GM21717 (cell line): ENCODE measurements at regions not wholly inside any gene's neighbourhood (a gene's known extent, or its start where the extent isn't known, plus 50 kb on each side); places are given as distances from the start of the nearest gene placed in this dataset.

ENCODE experiments used
- ATAC-seq: cut with Tn5 transposase; IDR thresholded peaks from one replicate; pipeline ENCODE4 v1.9.1; 2021; ENCODE audit warnings: mild to moderate bottlenecking, moderate library complexity; ENCODE audit not compliant: unreplicated experiment

DNA sequence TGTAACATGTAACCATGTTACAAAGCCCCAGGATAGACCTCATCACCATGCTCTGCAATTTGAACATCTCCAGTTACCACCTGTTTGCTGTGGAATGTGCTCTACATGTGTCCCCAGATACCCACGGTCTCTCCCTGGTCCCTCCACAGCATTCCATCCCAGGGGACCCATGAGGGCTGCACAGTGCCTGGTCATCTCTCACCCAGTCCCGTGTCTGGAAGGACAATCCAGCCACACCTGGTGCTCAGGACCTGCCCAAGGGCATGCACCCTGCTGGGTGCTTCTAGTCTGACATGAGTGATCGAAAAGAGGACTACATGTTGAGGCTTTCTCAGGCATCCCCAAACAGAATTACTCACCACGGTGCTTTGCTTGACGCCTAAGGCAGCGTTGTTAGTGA, 119.6 kb upstream of the ATP10A start:
- ATAC-seq: no peak

DNA sequence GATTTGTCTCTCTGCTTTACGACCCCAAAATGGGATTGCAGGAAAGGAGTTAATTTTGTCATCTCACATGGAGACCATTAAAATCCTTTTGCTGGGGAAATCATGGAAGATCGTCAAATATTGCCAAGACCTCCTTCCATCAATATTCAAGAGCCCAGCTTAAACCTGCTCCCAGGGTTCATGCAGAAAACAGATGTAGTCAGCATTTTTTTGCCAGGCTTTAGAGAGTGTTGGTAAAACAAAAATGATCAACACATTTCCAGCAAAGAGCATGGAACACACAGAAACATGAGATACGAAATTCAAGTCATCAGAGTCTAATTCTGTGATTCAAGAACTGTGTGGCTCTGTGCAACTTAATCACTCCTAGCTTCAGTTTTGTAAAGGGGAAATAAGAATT, 118.0 kb upstream of the ATP10A start:
- ATAC-seq: no peak

DNA sequence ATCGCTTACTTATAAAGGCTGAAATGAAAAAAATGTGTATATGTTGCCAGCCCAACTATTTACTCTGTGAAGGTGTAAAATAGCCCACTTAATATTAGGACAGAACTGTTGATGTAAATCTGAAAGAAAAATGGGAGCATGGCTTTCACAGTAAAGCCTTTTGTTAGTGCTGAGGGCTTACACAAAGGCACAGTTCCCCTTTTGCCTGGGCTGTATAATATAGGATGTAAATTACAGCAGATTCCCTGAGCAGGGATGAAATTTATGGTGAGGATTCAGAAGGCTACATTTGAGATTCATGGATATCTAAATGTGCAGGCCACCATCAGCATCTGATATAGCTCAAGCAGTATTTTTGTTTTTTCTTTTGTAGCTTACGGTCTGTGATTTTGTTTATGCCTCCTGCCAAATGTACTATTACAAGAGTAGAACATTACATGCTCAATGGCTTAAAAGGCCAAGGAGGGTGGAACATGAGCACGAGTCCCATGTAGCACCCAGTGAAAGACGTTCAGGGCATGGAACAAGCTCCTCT, 109.1 kb upstream of the ATP10A start:
- ATAC-seq: no peak

DNA sequence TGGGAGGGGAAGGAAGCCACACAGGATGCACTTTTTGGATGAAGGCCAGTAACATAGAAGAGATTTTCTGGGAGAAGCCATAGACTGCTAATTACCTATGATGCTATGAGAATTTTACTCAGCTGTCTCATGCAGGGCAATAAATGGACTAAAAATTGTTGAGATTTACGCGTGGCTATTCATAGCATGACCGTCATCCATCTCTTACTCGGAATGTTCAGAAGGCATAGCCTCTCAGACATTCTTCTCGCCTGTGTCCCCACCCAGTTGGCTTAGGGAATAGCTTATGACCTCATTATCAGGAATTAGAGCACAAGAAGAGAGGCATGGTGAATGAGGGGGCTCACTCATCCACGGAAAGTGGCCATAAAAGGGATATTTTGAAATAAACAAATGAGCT, 107.9 kb upstream of the ATP10A start:
- no peak for ATAC-seq

DNA sequence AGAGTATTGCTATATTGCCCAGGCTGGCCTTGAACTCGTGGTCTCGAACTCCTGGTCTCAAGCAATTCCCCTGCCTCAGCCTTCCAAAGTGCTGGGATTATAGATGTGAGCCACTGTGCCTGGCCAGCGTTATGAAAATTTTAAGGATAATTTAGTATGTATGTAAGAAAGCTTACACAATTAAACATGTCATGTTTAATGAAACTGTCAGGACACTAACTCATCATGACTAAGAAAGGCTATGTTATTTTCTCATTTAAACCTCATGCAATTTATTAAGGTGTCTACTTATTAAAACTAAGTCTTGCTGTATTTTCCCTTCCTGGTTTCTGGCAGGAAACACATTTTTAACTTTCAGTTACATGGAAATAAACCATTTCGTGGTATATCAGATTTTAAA, 106.8 kb upstream of the ATP10A start:
- ATAC-seq: no peak

DNA sequence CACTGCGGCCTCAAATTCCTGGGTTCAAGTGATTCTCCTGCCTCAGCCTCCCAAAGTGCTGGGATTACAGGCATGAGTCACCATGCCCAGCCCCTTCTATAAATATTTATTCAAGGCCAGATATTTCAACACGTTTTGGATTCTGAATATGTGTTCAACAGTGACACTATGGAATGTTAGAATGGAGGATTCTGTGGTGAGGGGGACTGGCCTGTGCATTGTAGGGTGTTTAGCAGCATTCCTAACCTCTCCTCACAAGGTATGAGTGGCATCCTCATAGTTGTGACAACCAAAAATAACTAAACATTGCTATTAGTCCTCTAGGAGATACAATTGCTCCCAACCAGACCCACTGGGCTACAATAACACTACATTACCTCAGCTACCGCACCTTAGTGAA, 104.0 kb upstream of the ATP10A start:
- ATAC-seq: no peak

DNA sequence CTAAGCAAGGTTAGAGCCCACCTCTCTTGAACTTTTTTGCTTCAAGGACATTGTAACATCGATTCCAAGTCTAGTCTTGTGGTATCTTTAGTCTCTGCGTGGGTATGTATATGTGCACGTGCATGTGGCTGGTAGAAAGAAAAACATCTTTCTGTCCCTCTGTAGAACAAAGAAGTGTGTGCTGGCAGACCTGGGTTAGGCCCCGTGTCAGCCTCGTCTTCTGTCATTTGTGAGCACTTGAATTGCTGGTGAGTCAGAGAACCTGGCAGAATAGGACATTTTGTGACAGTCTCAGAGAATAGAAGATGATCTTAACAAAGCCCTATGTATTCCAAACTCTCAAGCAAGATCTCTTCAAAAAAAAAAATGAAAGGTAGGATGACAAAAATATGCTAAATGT, 102.2 kb upstream of the ATP10A start:
- ATAC-seq: no peak

DNA sequence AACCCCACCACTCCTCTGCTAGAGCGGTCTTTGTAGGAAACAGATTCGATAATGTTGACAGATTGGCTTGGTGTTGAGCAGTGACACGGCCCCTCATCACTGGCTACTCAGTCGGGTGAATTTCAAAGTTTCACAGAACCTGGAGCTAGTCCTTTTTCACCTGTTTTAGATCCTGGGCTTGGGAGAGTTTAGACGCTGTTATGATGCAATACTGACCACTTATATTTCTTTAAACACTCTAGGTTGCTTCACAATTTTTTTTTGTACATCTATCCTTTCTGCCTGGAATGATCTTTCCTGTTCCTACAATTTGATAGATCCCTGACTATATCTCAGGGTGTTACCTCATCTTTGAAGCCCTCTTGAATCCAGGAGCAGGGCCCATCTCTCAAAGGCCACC, 97.1 kb upstream of the ATP10A start:
- no peak for ATAC-seq

DNA sequence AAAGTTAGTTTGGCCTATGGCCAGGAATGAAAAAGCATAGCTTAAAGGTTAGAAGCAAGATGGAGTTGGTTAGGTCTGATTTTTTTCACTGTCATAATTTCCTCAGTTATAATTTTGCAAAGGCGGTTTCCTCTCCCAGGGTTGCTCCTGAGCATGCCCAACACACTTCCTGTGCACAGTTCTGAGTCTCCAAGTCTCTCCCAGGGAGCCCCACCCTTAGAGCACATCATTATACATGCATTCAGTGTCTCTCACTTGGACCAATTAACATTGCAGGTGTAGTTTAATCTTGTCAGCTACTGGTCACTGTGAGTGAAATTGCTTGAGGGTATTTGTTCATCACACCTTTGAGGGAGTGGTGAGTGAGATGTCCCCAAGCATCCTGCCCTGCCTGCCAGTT, 96.0 kb upstream of the ATP10A start:
- ATAC-seq: no peak

DNA sequence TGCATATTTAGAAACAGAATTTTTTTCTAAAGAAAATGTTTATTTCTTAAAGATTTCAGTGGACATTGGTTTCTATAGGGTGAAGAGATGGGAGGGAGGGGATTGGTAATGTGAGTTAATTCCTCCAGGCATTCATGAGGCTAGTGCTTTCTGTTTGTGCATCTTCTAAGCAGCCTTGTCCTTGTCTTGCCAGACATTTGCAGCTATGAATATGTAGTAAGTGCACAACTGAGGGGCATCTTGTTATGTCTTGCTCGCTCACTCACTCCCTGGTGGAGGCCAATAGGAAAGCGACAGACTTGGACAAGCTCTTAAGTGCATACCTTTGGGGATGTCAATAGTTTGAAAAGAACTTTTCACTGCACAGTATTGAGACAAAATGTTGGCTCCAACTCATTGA, 92.5 kb upstream of the ATP10A start:
- ATAC-seq: no peak

DNA sequence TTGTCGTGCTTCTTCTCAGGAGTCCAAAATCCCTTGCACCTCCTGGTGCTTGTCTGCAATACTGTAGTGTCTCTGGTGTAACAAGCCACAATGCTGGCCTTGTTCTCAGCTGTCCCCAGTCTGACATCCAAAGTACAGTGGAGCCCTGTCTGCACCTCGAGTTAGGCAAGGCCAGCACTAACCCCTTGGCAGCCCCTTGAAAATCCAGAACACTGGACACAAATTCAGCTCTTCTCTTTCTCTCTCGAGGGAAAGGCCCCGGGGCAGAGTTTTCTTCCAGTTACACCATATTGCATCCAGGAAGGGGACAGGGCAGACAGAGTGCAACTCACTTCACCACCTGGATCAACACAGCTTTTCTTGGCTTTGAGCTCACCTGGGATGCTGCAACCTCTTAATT, 91.3 kb upstream of the ATP10A start:
- ATAC-seq: no peak

DNA sequence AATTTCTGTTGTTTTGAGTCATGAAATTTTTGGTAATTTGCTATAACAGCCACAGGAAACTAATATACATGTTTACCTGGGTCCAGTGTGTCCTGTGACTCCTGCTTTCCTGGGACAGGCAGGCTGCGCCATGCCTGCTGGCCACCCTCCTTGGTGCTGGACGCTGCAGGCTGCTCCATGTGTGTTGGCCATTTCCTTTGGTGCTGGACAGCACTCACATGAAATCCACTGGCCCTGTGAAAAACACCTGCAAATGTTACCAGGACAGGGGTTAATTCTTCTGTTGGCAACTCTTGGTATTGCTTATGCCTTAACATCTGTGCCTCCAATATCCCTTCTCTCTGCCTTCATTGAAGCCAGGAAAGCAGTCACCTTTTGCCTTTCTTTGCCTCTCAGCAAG, 86.9 kb upstream of the ATP10A start:
- no peak for ATAC-seq

DNA sequence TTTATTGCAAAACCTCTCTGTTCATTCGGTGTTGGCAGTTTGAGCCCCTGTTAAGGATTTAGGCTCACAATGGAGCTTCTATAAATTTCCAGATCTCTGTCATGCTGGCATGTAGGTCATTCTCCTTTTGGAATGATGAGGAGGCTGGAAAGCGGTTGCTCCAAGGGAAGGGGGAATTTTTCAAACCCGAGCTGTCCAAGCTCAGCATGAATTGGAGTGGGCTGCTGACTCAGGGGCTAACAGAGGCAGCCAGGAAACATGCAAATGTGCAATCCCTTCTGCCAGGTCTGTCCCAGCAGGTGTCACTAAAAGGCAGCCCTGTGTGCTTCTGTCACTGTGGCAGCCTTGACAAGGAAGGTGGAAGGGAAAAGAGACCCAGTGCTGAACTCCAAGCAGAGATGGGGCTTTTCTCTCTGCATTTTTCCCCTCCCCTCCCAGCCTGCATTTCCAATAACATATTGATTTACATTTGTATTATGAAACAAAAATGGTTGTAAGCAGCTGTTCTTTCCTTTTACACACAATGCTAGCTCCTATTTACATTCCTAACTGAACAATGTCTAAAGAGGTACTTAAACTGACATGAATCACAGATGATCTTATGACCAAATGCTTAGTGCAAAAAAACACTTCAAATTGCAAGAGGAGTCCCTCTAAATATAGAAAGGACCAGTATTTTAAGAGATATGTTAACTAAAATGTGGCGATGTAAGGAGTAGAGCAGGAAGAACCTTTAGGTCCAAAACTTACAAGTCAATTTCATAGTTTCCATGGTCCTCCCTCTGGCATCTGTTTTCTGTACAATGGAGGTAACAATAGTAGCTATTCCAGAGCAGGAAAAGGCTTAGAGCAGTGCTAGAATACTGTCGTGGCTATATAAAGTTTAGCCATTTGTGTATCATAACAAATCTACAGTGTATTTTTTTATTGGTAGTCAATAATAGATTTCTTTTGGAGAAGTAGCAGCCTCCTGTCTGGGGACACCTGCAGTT, 84.5 kb upstream of the ATP10A start:
- ATAC-seq: no peak

DNA sequence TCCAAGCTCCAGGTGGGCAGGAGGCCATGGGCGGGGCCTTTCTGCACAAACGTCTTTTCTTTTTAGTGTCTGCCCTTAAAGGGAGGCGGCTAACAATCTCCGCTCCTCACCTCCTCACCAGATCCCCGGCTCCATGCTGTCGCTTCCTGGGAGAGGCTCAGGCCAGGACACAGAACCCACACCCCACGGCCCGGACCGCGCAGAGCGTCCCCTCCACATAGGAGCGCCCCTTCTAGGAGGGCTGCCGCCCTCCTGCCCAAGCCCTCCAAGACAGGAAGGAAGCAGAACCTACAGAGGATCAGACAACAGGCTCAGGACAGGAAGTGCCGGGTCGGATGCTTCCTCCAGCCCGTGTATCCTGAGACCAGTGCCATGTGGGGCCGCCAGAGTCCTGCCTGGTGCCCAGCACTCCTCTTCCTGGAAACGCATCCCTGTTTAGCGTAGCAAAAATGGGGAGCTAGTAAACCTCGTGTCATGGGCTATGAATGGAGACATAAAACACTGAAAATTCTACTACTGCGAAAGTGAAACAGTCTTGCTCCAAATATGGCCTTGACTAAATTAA, 83.2 kb upstream of the ATP10A start:
- no peak for ATAC-seq

DNA sequence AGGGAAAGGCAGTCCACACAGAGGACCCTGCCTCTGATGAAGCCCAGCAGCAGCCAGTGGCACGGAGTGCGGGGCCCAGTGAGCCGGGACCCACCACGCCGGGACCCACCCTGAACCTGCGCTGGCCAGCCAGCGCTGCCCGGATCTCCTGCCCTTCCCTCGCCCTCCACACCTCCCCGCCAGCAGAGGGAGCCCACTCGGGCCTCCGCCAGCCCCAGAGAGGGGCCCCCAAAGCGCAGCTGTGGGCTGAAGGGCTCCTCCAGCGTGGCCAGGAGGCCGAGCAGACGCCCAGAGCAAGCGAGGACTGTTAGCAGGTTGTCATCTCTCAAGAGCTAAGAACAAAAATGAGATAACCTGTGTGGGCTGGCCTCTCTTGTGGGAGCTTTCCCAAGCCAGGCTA, 81.3 kb upstream of the ATP10A start:
- no peak for ATAC-seq

DNA sequence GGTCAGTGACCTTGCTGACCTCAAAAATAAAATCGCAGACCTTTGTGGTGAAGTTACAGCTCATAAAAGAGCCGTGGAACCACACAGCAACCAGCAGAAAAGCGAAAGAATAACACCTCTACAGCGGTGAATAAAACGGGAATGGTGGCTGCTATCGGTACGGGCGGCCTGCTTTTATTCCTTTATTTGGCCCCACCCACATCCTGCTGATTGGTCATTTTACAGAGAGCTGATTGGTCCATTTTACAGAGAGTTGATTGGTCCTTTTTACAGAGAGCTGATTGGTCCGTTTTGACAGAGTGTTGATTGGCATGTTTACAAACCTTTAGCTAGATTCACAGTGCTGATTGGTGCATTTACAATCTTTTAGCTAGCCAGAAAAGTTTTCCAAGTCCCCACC, 80.7 kb upstream of the ATP10A start:
- no peak for ATAC-seq

DNA sequence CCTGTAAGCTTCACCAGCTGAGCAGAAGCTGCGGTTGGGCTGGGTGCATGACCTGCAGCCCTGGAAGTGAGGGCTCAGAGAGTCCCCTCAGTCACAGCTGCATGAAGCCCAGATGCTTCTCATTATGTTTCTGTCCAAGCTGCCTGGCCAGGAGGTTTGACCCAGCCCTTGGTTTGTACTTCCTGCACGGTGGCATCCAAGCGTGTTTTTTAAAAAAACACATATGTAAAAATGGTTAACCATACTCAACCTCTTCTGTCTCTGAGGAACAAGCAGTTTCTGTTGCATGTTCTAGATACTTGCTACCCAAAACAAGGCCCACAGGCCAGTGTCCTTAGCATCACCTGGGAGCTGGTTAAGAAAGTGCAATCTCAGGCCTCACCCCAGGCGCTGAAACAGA, 76.0 kb upstream of the ATP10A start:
- no peak for ATAC-seq

DNA sequence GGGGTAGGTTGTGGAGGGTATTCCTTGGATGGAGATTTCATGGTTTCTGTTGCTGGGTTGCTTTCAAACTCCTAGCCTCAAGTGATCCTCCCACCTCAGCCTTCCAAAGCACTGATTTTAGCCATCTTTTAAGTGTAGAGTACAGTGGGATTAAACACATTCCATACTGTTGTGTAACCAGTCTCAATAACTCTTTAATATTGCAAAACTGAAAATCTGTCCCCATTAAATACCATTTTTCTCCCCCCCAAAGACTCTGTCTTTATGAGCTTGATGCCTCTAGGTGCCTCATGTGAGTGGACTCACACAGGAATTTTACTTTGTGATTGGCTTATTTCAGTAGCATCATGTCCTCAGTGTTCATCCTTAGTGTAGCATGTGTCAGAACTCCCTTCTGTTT, 74.7 kb upstream of the ATP10A start:
- ATAC-seq: no peak

DNA sequence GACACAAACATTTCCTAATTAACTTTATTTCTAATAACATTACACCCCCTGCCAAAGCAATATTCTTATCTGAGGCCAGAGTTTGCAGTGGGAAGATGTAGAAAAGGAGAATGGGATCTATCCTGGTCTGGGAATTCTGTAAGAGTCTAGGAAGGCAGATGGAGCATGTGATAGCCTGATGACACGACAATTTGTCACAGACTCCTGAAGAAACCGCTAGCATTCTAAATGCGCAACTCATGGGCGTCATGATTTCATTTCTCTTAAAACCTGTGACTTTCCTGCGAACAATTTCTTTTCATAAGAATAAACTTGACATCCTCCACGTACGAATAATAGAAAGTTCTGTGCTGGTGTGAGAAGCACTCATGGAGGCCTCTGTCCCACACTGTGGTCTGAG, 72.9 kb upstream of the ATP10A start:
- ATAC-seq: no peak

DNA sequence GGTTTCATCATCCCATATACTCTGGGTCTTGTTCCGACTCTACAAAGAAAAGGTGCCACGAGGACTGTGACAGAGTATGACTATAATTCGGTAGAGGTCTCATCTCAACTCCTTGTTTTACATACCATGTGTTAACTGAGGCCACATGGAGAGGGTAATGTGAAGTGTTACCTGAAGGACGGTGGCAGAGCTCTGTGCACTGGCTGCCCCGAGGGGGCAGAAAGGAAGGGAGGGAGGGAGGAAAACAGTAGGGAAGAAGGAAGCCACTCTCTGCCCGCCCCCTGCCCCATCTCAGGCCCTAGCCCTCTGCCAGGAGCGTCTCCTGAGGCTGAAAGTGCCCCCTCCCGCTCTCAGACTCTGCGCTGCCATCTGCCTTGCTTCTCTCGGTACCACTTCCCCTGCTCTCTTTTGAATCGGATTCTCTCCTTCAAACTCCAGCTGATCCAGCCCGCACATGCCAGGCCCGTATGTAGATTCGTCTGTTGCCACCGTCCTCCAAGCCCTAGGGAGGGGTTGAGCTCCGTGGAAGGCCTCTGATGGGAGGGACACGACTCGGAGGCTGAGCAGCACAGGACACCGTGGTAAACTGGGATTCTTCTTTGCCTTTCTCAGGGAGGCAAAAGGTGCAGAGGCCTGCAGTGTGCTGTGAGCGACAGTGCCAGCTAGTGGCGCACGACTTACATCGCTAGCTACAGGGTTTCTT, 70.5 kb upstream of the ATP10A start:
- no peak for ATAC-seq

DNA sequence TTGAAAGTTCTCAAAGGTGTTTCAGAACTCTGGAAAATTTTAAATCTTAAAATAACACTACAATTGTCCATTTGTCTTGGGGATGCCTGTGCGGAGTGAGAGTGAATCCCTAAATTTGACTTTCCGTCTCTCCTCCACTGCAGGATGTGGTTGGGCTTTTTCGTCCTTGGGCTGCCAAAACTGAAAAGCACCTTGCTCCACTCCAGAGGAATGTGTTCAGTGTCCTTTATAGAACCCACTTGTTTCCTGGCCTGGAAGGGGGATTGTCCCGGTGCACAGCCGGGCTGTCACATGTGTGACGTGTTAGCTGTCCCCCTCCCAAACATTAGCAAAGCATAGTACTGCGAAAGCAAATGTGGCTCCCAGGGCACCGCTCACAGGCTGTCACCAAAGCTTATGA, 69.6 kb upstream of the ATP10A start:
- ATAC-seq: no peak

DNA sequence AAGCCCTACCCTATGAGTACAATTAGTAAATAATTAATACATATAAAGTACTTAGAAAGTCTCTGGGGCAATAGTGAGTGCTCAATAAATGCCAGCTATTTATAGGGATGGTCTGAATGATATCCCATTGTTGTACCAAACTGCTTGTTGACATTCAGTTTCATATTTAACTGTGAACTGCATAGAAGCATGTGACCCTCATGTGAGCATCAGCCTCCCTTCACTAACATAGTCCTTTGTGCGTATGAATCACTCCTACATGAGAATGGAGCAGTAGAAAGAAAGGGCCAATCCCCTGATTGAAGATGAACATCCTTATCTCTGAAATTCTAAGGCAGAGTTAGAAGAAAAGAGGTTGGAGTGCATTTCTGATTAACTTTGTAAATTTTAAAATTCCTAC, 68.7 kb upstream of the ATP10A start:
- no peak for ATAC-seq
